ENCODE measurements at regions not wholly inside any gene's neighbourhood (a gene's known extent, or its start where the extent isn't known, plus 50 kb on each side); places are given as distances from the start of the nearest gene placed in this dataset.

DNA sequence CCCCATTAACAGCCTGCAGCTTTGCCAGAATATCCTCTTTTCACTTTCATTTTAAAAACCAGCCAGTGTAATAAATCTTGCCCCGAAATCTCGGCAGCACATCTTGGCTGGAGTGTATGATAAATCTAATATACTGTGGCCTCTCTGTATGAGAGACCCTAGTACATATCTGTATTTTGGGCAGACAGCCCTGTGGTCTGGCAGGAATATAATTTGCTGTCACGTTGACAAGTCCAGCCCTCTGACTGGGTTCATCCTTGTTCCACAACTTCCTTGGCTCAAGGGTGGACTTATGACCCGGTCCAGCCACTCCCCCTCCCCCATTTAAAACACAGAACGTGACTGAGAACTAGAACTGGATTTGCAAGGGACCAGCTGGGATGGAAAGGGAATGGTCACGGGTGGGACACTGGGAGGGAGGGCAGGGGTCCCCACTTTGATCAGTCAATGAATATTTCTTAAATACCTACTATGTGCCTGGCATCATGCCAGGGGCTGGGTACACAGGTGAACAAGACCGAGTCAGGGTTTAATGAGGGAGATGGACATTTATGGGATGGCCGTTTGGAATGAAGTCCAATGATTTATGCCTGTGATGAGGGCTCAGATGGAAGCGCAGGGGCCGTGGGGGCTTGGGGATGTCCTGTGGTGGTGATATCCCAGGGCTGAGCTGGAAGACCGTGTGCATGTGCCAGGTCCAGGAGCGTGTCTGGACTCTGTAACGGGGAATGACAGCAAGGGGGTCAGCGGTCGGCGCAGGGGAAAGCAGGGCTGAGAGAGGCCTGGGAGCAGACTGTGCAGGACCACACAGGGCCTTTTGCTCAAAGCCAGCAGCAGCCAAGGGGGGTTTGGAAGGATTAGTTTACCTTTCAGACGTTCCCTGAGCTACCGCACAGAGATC, 190.5 kb downstream of the PHETA1 start:
- Histone ChIP-seq H3K9me3 (replicated peaks; ENCODE audit: control insufficient read depth, insufficient read depth, low read length) (no peaks in the 10 kb centered on the region), H3K4me3 (no peak overlapping the region), H2AFZ (ENCODE audit: control insufficient read depth, low read depth, low read length) (no peak overlapping the region), H4K20me1 (ENCODE audit: control insufficient read depth, insufficient read depth) (peaks cover 2% of the 10 kb centered on the region; the same call in 1 of the 2 replicates), H3K27ac (ENCODE audit: control insufficient read depth, insufficient read depth) (no peak overlapping the region), H3K79me2 (ENCODE audit: control insufficient read depth, insufficient read depth, low read length) (no peaks in the 10 kb centered on the region), H3K4me1 (ENCODE audit: control insufficient read depth, insufficient read depth, low read length) (no peaks in the 10 kb centered on the region), H3K36me3 (ENCODE audit: control insufficient read depth in 2 of 2, insufficient read depth in 2 of 2, low read length in 1 of 2) (no peaks in the 10 kb centered on the region), H3K4me2 (ENCODE audit: control insufficient read depth, insufficient read depth) (no peak overlapping the region), H3K9ac (ENCODE audit: control insufficient read depth, insufficient read depth, low read length) (no peak overlapping the region), H3K27me3 (replicated peaks in 1 of 2; ENCODE audit: control insufficient read depth in 2 of 2, insufficient read depth in 2 of 2, low read length in 1 of 2) (peaks cover 0 to 4% of the 10 kb centered on the region in 2 experiments; a peak in 2 of 4 replicates)
- ChIA-PET POLR2A (no interaction called here), SMC1A (ENCODE audit: uncharacterized antibody, unreplicated experiment) (no interaction called here), RAD21 (ENCODE audit: unreplicated experiment) (no interaction called here), CTCF (no interaction called here)
- 31% methylated on average over 18 of the region's 18 CpGs for WGBS (ENCODE audit: insufficient coverage, insufficient replicate concordance, low lambda C conversion rate, missing lambda C conversion rate)
- intact Hi-C loops (cut with micrococcal nuclease; ENCODE audit: unreplicated experiment) (loop anchor here (10.0 kb wide), 1 partner anchor 154 kb away; no protein-coding TSS in a partner anchor), in situ Hi-C loops (cut with MboI) (no loop called here)
- no TSS peak for BruUV-seq (replicated peaks)
- no peak for DNase-seq (ENCODE audit: low read depth, low spot score)
- no peak for ATAC-seq
- TF ChIP-seq HDGF (IDR thresholded peaks at IDR 0.05): no peak
- no peak for FAIRE-seq

DNA sequence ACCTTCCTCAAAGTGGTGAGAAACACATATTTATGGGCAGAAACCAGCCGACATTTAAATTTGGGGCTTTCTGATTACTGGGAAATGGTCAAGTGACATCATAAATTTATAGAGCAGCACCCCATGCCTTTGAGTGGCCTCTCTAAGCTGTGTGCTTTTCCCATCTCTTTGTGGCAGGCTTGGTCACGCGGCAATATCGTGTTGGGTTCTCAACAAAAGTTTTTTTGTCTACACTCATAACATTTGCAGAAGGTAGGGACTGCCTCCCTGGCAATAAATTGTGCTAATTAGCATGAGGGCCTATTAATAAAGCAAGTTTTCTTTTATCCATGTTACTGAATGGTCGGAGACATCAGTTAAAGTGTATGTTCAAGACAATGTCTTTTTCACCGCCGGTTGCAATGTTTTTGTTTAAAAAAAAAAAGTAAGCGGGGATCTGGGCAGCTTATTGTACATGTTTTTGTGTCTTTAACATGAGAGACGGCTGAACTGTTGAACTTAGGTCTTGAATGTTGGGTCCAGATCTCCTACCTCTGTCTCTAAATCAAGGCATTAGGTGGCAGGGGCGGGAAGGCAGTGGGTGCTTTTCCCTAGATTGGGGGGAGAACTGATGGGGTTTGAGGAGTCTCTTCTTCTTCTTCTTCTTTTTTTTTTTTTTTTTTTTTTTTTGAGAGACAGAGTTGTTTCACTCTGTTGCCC, 193.3 kb downstream of the PHETA1 start:
- FAIRE-seq: no peak
- Histone ChIP-seq H3K4me2 (ENCODE audit: control insufficient read depth, insufficient read depth) (no peak overlapping the region), H3K9ac (ENCODE audit: control insufficient read depth, insufficient read depth, low read length) (no peak overlapping the region), H2AFZ (ENCODE audit: control insufficient read depth, low read depth, low read length) (no peak overlapping the region), H3K4me3 (no peak overlapping the region), H3K27ac (ENCODE audit: control insufficient read depth, insufficient read depth) (no peak overlapping the region), H4K20me1 (ENCODE audit: control insufficient read depth, insufficient read depth) (peaks cover 2% of the 10 kb centered on the region; the same call in 1 of the 2 replicates), H3K27me3 (replicated peaks in 1 of 2; ENCODE audit: control insufficient read depth in 2 of 2, insufficient read depth in 2 of 2, low read length in 1 of 2) (peaks cover 0 to 4% of the 10 kb centered on the region in 2 experiments; a peak in 2 of 4 replicates), H3K79me2 (ENCODE audit: control insufficient read depth, insufficient read depth, low read length) (no peaks in the 10 kb centered on the region), H3K4me1 (ENCODE audit: control insufficient read depth, insufficient read depth, low read length) (no peaks in the 10 kb centered on the region), H3K9me3 (replicated peaks; ENCODE audit: control insufficient read depth, insufficient read depth, low read length) (no peaks in the 10 kb centered on the region), H3K36me3 (ENCODE audit: control insufficient read depth in 2 of 2, insufficient read depth in 2 of 2, low read length in 1 of 2) (no peaks in the 10 kb centered on the region)
- POLR2A ChIA-PET: no interaction called here
- no TSS peak for BruUV-seq (replicated peaks)
- RAD21 ChIA-PET (ENCODE audit: unreplicated experiment): no interaction called here
- in situ Hi-C loops (cut with MboI) (no loop called here), intact Hi-C loops (cut with micrococcal nuclease; ENCODE audit: unreplicated experiment) (loop anchor here (10.0 kb wide), 1 partner anchor 151 kb away; no protein-coding TSS in a partner anchor)
- CTCF ChIA-PET: no interaction called here
- ATAC-seq: no peak
- WGBS (ENCODE audit: insufficient coverage, insufficient replicate concordance, low lambda C conversion rate, missing lambda C conversion rate): 59% methylated on average over 10 of the region's 10 CpGs
- SMC1A ChIA-PET (ENCODE audit: uncharacterized antibody, unreplicated experiment): no interaction called here
- DNase-seq (ENCODE audit: low read depth, low spot score): no peak
- TF ChIP-seq TBL1XR1 (IDR thresholded peaks at IDR 0.05; ENCODE audit: low read depth, low read length) (no peak), RAD21 (IDR thresholded peaks at IDR 0.05; ENCODE audit: insufficient read depth, low read depth, low read length) (no peak), MTA3 (IDR thresholded peaks at IDR 0.05; ENCODE audit: borderline replicate concordance, low read length) (no peak)
- TF ChIP-seq, protein P1, sequence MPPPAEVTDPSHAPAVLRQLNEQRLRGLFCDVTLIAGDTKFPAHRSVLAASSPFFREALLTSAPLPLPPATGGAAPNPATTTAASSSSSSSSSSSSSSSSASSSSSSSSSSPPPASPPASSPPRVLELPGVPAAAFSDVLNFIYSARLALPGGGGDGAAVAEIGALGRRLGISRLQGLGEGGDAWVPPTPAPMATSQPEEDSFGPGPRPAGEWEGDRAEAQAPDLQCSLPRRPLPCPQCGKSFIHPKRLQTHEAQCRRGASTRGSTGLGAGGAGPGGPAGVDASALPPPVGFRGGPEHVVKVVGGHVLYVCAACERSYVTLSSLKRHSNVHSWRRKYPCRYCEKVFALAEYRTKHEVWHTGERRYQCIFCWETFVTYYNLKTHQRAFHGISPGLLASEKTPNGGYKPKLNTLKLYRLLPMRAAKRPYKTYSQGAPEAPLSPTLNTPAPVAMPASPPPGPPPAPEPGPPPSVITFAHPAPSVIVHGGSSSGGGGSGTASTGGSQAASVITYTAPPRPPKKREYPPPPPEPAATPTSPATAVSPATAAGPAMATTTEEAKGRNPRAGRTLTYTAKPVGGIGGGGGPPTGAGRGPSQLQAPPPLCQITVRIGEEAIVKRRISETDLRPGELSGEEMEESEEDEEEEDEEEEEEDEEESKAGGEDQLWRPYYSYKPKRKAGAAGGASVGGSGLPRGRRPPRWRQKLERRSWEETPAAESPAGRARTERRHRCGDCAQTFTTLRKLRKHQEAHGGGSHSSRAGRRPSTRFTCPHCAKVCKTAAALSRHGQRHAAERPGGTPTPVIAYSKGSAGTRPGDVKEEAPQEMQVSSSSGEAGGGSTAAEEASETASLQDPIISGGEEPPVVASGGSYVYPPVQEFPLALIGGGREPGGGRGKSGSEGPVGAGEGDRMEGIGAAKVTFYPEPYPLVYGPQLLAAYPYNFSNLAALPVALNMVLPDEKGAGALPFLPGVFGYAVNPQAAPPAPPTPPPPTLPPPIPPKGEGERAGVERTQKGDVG (CRISPR knock-in tag; IDR thresholded peaks at IDR 0.05): no peak
- TF ChIP-seq, protein P2, sequence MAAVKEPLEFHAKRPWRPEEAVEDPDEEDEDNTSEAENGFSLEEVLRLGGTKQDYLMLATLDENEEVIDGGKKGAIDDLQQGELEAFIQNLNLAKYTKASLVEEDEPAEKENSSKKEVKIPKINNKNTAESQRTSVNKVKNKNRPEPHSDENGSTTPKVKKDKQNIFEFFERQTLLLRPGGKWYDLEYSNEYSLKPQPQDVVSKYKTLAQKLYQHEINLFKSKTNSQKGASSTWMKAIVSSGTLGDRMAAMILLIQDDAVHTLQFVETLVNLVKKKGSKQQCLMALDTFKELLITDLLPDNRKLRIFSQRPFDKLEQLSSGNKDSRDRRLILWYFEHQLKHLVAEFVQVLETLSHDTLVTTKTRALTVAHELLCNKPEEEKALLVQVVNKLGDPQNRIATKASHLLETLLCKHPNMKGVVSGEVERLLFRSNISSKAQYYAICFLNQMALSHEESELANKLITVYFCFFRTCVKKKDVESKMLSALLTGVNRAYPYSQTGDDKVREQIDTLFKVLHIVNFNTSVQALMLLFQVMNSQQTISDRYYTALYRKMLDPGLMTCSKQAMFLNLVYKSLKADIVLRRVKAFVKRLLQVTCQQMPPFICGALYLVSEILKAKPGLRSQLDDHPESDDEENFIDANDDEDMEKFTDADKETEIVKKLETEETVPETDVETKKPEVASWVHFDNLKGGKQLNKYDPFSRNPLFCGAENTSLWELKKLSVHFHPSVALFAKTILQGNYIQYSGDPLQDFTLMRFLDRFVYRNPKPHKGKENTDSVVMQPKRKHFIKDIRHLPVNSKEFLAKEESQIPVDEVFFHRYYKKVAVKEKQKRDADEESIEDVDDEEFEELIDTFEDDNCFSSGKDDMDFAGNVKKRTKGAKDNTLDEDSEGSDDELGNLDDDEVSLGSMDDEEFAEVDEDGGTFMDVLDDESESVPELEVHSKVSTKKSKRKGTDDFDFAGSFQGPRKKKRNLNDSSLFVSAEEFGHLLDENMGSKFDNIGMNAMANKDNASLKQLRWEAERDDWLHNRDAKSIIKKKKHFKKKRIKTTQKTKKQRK (IDR thresholded peaks at IDR 0.05; ENCODE audit: low read depth, low read length): no peak
- TF ChIP-seq, protein P3, sequence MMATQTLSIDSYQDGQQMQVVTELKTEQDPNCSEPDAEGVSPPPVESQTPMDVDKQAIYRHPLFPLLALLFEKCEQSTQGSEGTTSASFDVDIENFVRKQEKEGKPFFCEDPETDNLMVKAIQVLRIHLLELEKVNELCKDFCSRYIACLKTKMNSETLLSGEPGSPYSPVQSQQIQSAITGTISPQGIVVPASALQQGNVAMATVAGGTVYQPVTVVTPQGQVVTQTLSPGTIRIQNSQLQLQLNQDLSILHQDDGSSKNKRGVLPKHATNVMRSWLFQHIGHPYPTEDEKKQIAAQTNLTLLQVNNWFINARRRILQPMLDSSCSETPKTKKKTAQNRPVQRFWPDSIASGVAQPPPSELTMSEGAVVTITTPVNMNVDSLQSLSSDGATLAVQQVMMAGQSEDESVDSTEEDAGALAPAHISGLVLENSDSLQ (IDR thresholded peaks at IDR 0.05): no peak
